Bronchial epithelial cell (primary cell): ENCODE measurements at regions not wholly inside any gene's neighbourhood (a gene's known extent, or its start where the extent isn't known, plus 50 kb on each side); places are given as distances from the start of the nearest gene placed in this dataset.

Experiments
- DNase-seq: peaks from one replicate; pipeline ENCODE4 v3.0.0-alpha.2; 2010; ENCODE audit warnings: low read depth
- FAIRE-seq: peaks from 2 replicates; lab custom pipeline; 2011; peaks lifted over from hg19 to GRCh38; lab: Jason Lieb, UNC
- H3K27me3 ChIP-seq: 2 replicates; pipeline ENCODE4 v1.5.1; 2011; ENCODE audit warnings: low read length; ENCODE audit not compliant: control insufficient read depth, insufficient read depth
- H3K36me3 ChIP-seq: 2 replicates; pipeline ENCODE4 v1.5.1; 2011; ENCODE audit warnings: low read length; ENCODE audit not compliant: control insufficient read depth, insufficient read depth
- H3K4me3 ChIP-seq: 2 replicates; pipeline ENCODE4 v1.5.1; 2011; ENCODE audit warnings: mild to moderate bottlenecking, low read depth, low read length, control low read depth
- TF ChIP-seq, protein P1 (sequence below): IDR thresholded peaks from 2 replicates; pipeline ENCODE4 v1.5.1; 2011; ENCODE audit warnings: mild to moderate bottlenecking, moderate library complexity, low read length, control low read depth, inconsistent platforms; ENCODE audit not compliant: insufficient read depth, severe bottlenecking

GRCh38 chr14:104351849-104352492 is 213.6 kb downstream of the KIF26A start:
- no peak for DNase-seq
- Histone ChIP-seq H3K4me3 (no peak overlapping the region), H3K27me3 (no peaks in the 10 kb centered on the region), H3K36me3 (no peaks in the 10 kb centered on the region)
- TF ChIP-seq, protein P1, sequence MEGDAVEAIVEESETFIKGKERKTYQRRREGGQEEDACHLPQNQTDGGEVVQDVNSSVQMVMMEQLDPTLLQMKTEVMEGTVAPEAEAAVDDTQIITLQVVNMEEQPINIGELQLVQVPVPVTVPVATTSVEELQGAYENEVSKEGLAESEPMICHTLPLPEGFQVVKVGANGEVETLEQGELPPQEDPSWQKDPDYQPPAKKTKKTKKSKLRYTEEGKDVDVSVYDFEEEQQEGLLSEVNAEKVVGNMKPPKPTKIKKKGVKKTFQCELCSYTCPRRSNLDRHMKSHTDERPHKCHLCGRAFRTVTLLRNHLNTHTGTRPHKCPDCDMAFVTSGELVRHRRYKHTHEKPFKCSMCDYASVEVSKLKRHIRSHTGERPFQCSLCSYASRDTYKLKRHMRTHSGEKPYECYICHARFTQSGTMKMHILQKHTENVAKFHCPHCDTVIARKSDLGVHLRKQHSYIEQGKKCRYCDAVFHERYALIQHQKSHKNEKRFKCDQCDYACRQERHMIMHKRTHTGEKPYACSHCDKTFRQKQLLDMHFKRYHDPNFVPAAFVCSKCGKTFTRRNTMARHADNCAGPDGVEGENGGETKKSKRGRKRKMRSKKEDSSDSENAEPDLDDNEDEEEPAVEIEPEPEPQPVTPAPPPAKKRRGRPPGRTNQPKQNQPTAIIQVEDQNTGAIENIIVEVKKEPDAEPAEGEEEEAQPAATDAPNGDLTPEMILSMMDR = no peak
- FAIRE-seq = no peak

DNA sequence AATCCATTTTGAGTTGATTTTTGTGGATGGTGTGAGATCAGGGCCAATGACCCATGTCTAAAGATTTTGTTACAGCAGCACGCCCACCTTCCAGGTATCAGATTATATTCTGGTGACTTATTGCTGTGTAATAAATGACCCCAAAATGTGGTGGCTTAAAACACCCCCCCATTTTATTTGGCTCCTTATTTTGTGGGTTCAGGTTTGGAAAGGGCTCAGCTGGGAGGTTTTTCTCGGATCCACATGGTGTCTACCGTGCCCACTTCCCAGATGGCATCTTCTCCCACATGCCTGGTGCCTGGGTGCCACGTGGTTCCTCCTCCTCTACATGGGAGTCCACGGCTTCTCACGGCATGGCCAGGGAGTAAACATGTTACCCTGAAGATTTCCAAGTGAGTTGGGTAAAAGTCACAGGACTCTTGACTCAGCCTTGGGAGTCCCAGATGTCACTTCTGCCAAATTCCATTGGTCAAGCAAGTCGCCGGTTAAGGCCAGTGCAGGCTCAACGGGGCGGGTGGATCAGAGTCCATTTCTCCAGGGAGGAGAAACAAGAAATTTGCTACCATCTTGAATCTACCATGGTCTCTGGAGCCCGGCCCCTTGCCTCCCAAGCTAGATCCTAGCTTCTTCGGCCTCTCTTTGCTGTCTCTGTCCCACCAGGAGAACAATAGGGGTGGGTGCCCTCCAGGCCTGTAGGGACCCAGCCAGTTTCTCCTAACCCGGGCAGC is 214.3 kb downstream of the KIF26A start:
- no peak overlapping the region for H3K4me3 ChIP-seq
- TF ChIP-seq, protein P1 = no peak
- no peak for FAIRE-seq
- no peaks in the 10 kb centered on the region for H3K36me3 ChIP-seq
- no peaks in the 10 kb centered on the region for H3K27me3 ChIP-seq
- no peak for DNase-seq

DNA sequence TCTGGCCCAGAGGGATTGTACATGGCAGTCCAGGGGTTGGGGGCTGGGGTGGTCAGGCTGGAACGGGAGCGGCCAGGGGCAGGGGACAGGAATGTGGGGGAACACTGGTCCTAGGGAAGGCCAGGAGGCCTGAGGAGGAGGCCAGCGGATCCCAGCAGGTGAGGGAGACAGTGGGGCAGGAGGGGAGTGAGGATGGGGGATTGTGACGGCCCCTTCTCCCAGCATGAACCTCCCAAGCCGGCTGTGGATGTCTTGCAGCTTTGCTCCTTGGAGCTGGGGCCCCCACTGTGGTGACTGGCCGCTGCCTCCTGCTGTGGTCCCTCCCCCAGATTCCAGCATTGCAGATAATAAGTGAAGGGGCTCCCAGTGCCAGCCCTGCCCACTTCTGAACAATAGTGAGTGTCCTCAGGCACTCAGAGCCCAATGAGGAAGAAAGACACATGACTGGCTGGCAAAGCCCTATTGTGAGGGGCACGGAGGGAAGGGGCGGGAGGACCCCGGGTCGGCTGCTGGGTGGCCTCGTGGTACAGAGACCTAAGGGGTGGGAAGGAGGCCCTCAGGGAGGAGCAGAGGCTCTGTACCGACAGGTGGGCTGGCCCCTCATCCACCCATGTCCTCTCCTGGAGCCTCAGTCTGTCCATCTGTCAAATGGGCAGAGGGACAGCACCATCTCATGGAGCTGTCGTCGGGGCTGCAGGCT is 215.0 kb downstream of the KIF26A start:
- DNase-seq (no peak), FAIRE-seq (no peak)
- TF ChIP-seq, protein P1 = no peak
- no peaks in the 10 kb centered on the region for H3K27me3 ChIP-seq
- no peaks in the 10 kb centered on the region for H3K36me3 ChIP-seq
- H3K4me3 ChIP-seq = no peak overlapping the region

GRCh38 chr14:104353921-104354701 is 215.7 kb downstream of the KIF26A start:
- no peak overlapping the region for H3K4me3 ChIP-seq
- TF ChIP-seq, protein P1 = no peak
- H3K36me3 ChIP-seq = no peaks in the 10 kb centered on the region
- FAIRE-seq (no peak), DNase-seq (no peak)
- H3K27me3 ChIP-seq = no peaks in the 10 kb centered on the region

DNA sequence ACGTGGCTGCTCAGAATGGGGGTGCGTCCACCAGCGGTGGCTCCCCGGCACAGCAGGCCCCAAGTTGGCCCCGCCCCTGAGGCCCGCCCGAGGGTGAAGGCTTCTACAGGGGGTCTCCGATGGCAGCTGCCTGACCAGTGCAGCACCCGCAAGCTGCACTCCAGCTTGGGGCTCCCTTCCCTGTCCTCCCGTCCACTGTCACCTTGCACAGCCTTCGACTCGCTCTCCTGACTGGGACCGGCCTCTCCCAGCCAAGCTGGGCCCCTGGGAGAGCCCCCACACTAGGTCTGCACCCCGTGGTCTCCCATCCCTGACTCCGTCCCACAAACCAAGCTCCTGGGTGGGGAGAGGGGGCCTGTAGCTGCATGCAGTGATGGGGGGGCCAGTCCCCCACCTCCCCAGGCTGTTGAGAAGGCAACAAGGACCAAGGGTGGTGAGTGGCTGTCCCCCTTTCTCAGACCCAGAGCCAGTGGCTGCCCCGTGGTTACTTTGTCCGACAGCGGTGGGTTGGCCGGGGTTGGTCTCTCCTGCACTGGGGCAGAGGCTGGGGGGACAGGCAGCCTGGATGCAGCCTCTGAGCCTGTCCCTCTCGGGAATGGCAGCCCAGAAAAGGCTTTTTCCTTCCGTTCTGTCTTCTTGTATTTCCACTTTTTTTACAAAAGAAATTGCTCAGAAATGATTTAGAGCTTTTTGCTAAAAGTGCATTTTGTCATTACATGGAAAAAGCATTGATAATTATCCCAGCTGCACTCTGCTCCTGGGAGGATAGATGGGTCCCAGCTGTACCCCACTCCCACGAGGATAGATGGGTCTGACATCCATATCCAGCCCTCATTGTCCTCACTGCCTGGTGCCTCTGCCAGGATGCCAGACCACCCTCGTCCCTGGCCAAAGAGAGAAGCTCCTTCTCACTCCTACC is 217.0 kb downstream of the KIF26A start:
- DNase-seq = no peak
- FAIRE-seq = no peak

More for the DNA sequence above, 217.0 kb downstream of the KIF26A start:
- no peaks in the 10 kb centered on the region for H3K27me3 ChIP-seq
- TF ChIP-seq, protein P1 = no peak
- H3K36me3 ChIP-seq = no peaks in the 10 kb centered on the region
- H3K4me3 ChIP-seq = no peak overlapping the region
